Peyer's patch (tissue), 4 donors: ENCODE measurements at regions not wholly inside any gene's neighbourhood (a gene's known extent, or its start where the extent isn't known, plus 50 kb on each side); places are given as distances from the start of the nearest gene placed in this dataset.

Experiments
- CTCF ChIP-seq, 6 experiments: fragments of 450-650 bp in 4 of 6; fragments of 200-600 bp in 2 of 6; sonication (generic) in 1 of 6; IDR thresholded peaks; one replicate each; pipeline ENCODE4 v1.5.1; 2017 to 2019; ENCODE audit warnings: antibody characterized with exemption in 6 of 6, mild to moderate bottlenecking in 3 of 6, moderate library complexity in 1 of 6
- POLR2A ChIP-seq, 2 donors: fragments of 450-650 bp; IDR thresholded peaks; one replicate each; pipeline ENCODE4 v1.5.1; 2017; ENCODE audit warnings: antibody characterized with exemption in 2 of 2, mild to moderate bottlenecking in 2 of 2, moderate library complexity in 2 of 2

GRCh38 chr16:22627043-22627442 is 116.4 kb downstream of the NPIPB5 start:
- no peak for TF ChIP-seq CTCF (IDR thresholded peaks at IDR 0.05)
- no peak for TF ChIP-seq POLR2A (IDR thresholded peaks at IDR 0.05)
